ENCODE measurements at regions not wholly inside any gene's neighbourhood (a gene's known extent, or its start where the extent isn't known, plus 50 kb on each side); places are given as distances from the start of the nearest gene placed in this dataset.
"Not testable (repeated sequence)": the region's sequence is repeated elsewhere in the genome, so short reads cannot be mapped to it uniquely, and the experiment has no call there.

- Histone ChIP-seq H3K4me1 (no peaks in the 10 kb centered on the region), H3K36me3 (no peaks in the 10 kb centered on the region), H3K27me3 (no peaks in the 10 kb centered on the region), H3K27ac (no peak overlapping the region), H3K4me3 (no peak overlapping the region), H3K9me3 (no peaks in the 10 kb centered on the region)
- intact Hi-C loops (cut with DNase I; ENCODE audit: low total_unique reads), result no loop called here
- no peak for DNase-seq (ENCODE audit: low spot score in 2 of 2)
- TF ChIP-seq POLR2A (IDR thresholded peaks at IDR 0.05) (no peak), CTCF (IDR thresholded peaks at IDR 0.05) (no peak), POLR2AphosphoS5 (IDR thresholded peaks at IDR 0.05) (no peak)
These were observed 137.6 kb downstream of the SKIDA1 start for GRCh38 chr10:21387868-21388267.

GRCh38 chr10:21385996-21386585 lies 139.4 kb downstream of the SKIDA1 start:
- H3K27ac ChIP-seq, result no peak overlapping the region
- no peaks in the 10 kb centered on the region for H3K9me3 ChIP-seq
- H3K4me3 ChIP-seq, result no peak overlapping the region
- H3K27me3 ChIP-seq, result no peaks in the 10 kb centered on the region
- no peaks in the 10 kb centered on the region for H3K4me1 ChIP-seq
- intact Hi-C loops (cut with DNase I; ENCODE audit: low total_unique reads), result no loop called here
- no peak for DNase-seq (ENCODE audit: low spot score in 2 of 2)
- no peak for TF ChIP-seq POLR2A (IDR thresholded peaks at IDR 0.05)
- TF ChIP-seq POLR2AphosphoS5 (IDR thresholded peaks at IDR 0.05), result no peak
- no peak for TF ChIP-seq CTCF (IDR thresholded peaks at IDR 0.05)
- no peaks in the 10 kb centered on the region for H3K36me3 ChIP-seq

- H3K27ac ChIP-seq, result no peak overlapping the region
- H3K4me3 ChIP-seq, result no peak overlapping the region
- no peaks in the 10 kb centered on the region for H3K4me1 ChIP-seq
- H3K27me3 ChIP-seq, result no peaks in the 10 kb centered on the region
- no peaks in the 10 kb centered on the region for H3K36me3 ChIP-seq
- no peak for TF ChIP-seq CTCF (IDR thresholded peaks at IDR 0.05)
- no peak for TF ChIP-seq POLR2A (IDR thresholded peaks at IDR 0.05)
- TF ChIP-seq POLR2AphosphoS5 (IDR thresholded peaks at IDR 0.05), result no peak
- H3K9me3 ChIP-seq, result no peaks in the 10 kb centered on the region
- DNase-seq (ENCODE audit: low spot score in 2 of 2), result no peak
- intact Hi-C loops (cut with DNase I; ENCODE audit: low total_unique reads), result no loop called here
These were observed 139.9 kb downstream of the SKIDA1 start for GRCh38 chr10:21385536-21385935.

GRCh38 chr10:21379143-21379542 lies 146.3 kb downstream of the SKIDA1 start:
- intact Hi-C loops (cut with DNase I; ENCODE audit: low total_unique reads), result no loop called here
- no peaks in the 10 kb centered on the region for H3K9me3 ChIP-seq
- no peak for DNase-seq (ENCODE audit: low spot score in 2 of 2)
- no peak overlapping the region for H3K4me3 ChIP-seq
- no peaks in the 10 kb centered on the region for H3K4me1 ChIP-seq
- no peaks in the 10 kb centered on the region for H3K36me3 ChIP-seq
- H3K27me3 ChIP-seq, result no peaks in the 10 kb centered on the region
- no peak overlapping the region for H3K27ac ChIP-seq
- TF ChIP-seq POLR2AphosphoS5 (IDR thresholded peaks at IDR 0.05) (no peak), POLR2A (IDR thresholded peaks at IDR 0.05) (no peak), CTCF (IDR thresholded peaks at IDR 0.05) (no peak)

- H3K27me3 ChIP-seq; H3K27ac ChIP-seq; intact Hi-C loops (cut with DNase I; ENCODE audit: low total_unique reads); H3K36me3 ChIP-seq; H3K9me3 ChIP-seq; H3K4me3 ChIP-seq; DNase-seq (ENCODE audit: low spot score in 2 of 2); H3K4me1 ChIP-seq: not testable (repeated sequence)
These were observed 150.2 kb downstream of the SKIDA1 start for GRCh38 chr10:21375274-21375673.

GRCh38 chr10:21373881-21374280 lies 151.6 kb downstream of the SKIDA1 start:
- DNase-seq (ENCODE audit: low spot score in 2 of 2); H3K4me3 ChIP-seq; H3K4me1 ChIP-seq; H3K27ac ChIP-seq; intact Hi-C loops (cut with DNase I; ENCODE audit: low total_unique reads); H3K36me3 ChIP-seq; H3K27me3 ChIP-seq; H3K9me3 ChIP-seq: not testable (repeated sequence)

Data from breast epithelium (tissue), 4 donors.